AG08396 (cell line): ENCODE measurements at regions not wholly inside any gene's neighbourhood (a gene's known extent, or its start where the extent isn't known, plus 50 kb on each side); places are given as distances from the start of the nearest gene placed in this dataset.

Experiments used
- DNase-seq: peaks from one replicate; pipeline ENCODE4 v3.0.0; 2012; ENCODE audit warnings: low spot score, mixed read lengths

GRCh38 chr1:244196571-244197285 lies 145.6 kb downstream of the ZBTB18 start:
- no peak for DNase-seq

GRCh38 chr1:244197851-244198375 lies 146.8 kb downstream of the ZBTB18 start:
- DNase-seq: no peak

GRCh38 chr1:244199902-244200301 lies 148.8 kb downstream of the ZBTB18 start:
- DNase-seq: no peak

- no peak for DNase-seq
Measured at GRCh38 chr1:244200596-244200995, 149.5 kb downstream of the ZBTB18 start.

- no peak for DNase-seq
Measured at GRCh38 chr1:244201750-244202149, 150.7 kb downstream of the ZBTB18 start.

- DNase-seq: no peak
Measured at GRCh38 chr1:244204004-244204403, 152.9 kb downstream of the ZBTB18 start.

GRCh38 chr1:244205171-244205570 lies 154.1 kb downstream of the ZBTB18 start:
- DNase-seq: no peak

GRCh38 chr1:244205906-244206305 lies 154.8 kb downstream of the ZBTB18 start:
- DNase-seq: no peak

GRCh38 chr1:244207042-244207934 lies 156.2 kb downstream of the ZBTB18 start:
- no peak for DNase-seq

GRCh38 chr1:244207935-244208244 lies 156.8 kb downstream of the ZBTB18 start:
- peak; percentile 50 for DNase-seq

- DNase-seq: no peak
Measured at GRCh38 chr1:244209955-244210354, 158.9 kb downstream of the ZBTB18 start.

GRCh38 chr1:244210884-244211558 lies 159.9 kb downstream of the ZBTB18 start:
- DNase-seq: no peak

GRCh38 chr1:244211559-244211944 lies 160.5 kb downstream of the ZBTB18 start:
- no peak for DNase-seq

GRCh38 chr1:244212219-244212618 lies 161.1 kb downstream of the ZBTB18 start:
- DNase-seq: no peak

- no peak for DNase-seq
Measured at GRCh38 chr1:244212797-244213475, 161.9 kb downstream of the ZBTB18 start.

GRCh38 chr1:244214009-244214967 lies 163.2 kb downstream of the ZBTB18 start:
- DNase-seq: peak; percentile 72

- DNase-seq: no peak
Measured at GRCh38 chr1:244216836-244217235, 165.8 kb downstream of the ZBTB18 start.

GRCh38 chr1:244217711-244218110 lies 166.6 kb downstream of the ZBTB18 start:
- DNase-seq: no peak

- no peak for DNase-seq
Measured at GRCh38 chr1:244218220-244218619, 167.1 kb downstream of the ZBTB18 start.

- no peak for DNase-seq
Measured at GRCh38 chr1:244219149-244219548, 168.1 kb downstream of the ZBTB18 start.

GRCh38 chr1:244219802-244220201 lies 168.7 kb downstream of the ZBTB18 start:
- DNase-seq: no peak
